H1 (cell line): ENCODE measurements at regions not wholly inside any gene's neighbourhood (a gene's known extent, or its start where the extent isn't known, plus 50 kb on each side); places are given as distances from the start of the nearest gene placed in this dataset.

ENCODE experiments used
- CHD1 ChIP-seq: IDR thresholded peaks from 2 replicates; pipeline ENCODE4 v1.6.1; 2012; ENCODE audit warnings: low read depth, low read length, improper control_type of control experiment
- CHD2 ChIP-seq: IDR thresholded peaks from 2 replicates; pipeline ENCODE4 v1.6.1; 2012; ENCODE audit warnings: low read length, improper control_type of control experiment
- CTCF ChIP-seq, 3 experiments: IDR thresholded peaks; 1 replicate in 2 of 3; 2 replicates in 1 of 3; pipeline versions ENCODE4 v1.5.1 to v1.6.1; 2011; ENCODE audit warnings: low read length in 3 of 3, mild to moderate bottlenecking in 3 of 3, inconsistent platforms in 2 of 3, low read depth in 1 of 3, moderate library complexity in 1 of 3; ENCODE audit not compliant: insufficient read depth in 1 of 3; ENCODE audit errors: control extremely low read depth in 1 of 3
- SP1 ChIP-seq: IDR thresholded peaks from 2 replicates; pipeline ENCODE4 v1.6.1; 2011; ENCODE audit warnings: low read depth, low read length

DNA sequence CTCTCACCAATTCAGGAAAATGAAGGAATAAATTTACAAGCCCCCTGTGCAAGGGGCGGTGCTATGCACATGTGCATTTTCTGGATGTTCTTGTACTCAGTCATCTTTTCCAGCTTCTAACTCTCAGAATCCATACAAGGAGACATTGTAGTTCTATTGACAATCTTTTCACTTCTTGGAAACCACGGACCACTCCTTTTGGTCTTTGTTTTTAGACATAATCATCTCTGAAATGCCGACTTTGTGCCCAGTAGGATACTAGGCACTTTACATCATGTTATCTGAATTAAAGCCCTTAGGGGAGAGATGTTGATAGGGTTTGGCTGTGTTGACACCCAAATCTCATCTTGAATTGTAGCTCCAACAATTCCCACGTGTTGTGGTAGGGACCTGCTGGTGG, 322.6 kb upstream of the WWC1 start:
- TF ChIP-seq CHD2 (no peak), SP1 (no peak), CHD1 (no peak), CTCF (IDR thresholded peaks at IDR 0.05; ENCODE audit: control extremely low read depth in 1 of 3, insufficient read depth in 1 of 3, low read depth in 1 of 3, low read length in 3 of 3) (no peak)
